ENCODE measurements at regions not wholly inside any gene's neighbourhood (a gene's known extent, or its start where the extent isn't known, plus 50 kb on each side); places are given as distances from the start of the nearest gene placed in this dataset.

- TF ChIP-seq CTCF (IDR thresholded peaks at IDR 0.05 in 2 of 3, conservative IDR thresholded peaks at IDR 0.05 in 1 of 3; ENCODE audit: borderline replicate concordance in 1 of 3, insufficient read depth in 1 of 3, low read depth in 2 of 3, low read length in 2 of 3) (no peak), REST (IDR thresholded peaks at IDR 0.05; ENCODE audit: low read depth) (no peak), ZFX (IDR thresholded peaks at IDR 0.05) (no peak), ATF3 (IDR thresholded peaks at IDR 0.05) (no peak)
These were observed 242.0 kb upstream of the RSPO3 start for GRCh38 chr6:126876446-126876845.
